Activated naive CD4-positive, alpha-beta T cell treated with anti-CD3 and anti-CD28 coated beads for 36 hours (primary cell): ENCODE measurements at regions not wholly inside any gene's neighbourhood (a gene's known extent, or its start where the extent isn't known, plus 50 kb on each side); places are given as distances from the start of the nearest gene placed in this dataset.

Experiments used
- CTCF ChIA-PET: fragments of 350-600 bp; sonication (Branson Sonifier 250); formaldehyde crosslinking; loops from one replicate; lab custom pipeline; 2021; ENCODE audit warnings: antibody characterized with exemption; lab: Charles Lee
- DNase-seq: peaks from one replicate; pipeline ENCODE4 v3.0.0-alpha.2; 2020
- H3K27ac Mint-ChIP-seq: one replicate; pipeline ENCODE4 v1.8.0; 2021; ENCODE audit warnings: mild to moderate bottlenecking, mixed read lengths
- H3K27me3 Mint-ChIP-seq: one replicate; pipeline ENCODE4 v1.8.0; 2021; ENCODE audit warnings: low read depth, mixed read lengths
- H3K36me3 Mint-ChIP-seq: one replicate; pipeline ENCODE4 v1.8.0; 2021; ENCODE audit warnings: low read depth, mixed read lengths
- H3K4me1 Mint-ChIP-seq: one replicate; pipeline ENCODE4 v1.8.0; 2021; ENCODE audit warnings: low read depth, mixed read lengths
- H3K4me3 Mint-ChIP-seq: one replicate; pipeline ENCODE4 v1.8.0; 2021; ENCODE audit warnings: mild to moderate bottlenecking, moderate library complexity, mixed read lengths
- H3K9me3 Mint-ChIP-seq: one replicate; pipeline ENCODE4 v1.8.0; 2021; ENCODE audit warnings: mixed read lengths
- intact Hi-C: fragments of 100-400 bp; cut with micrococcal nuclease; formaldehyde crosslinking; loops from one replicate; pipeline ENCODE4 v1.15.1; 2023

- Mint-ChIP-seq H3K27ac (no peak overlapping the region), H3K27me3 (no peaks in the 10 kb centered on the region), H3K9me3 (no peaks in the 10 kb centered on the region), H3K4me1 (peaks cover 37% of the 10 kb centered on the region), H3K4me3 (no peak overlapping the region), H3K36me3 (no peaks in the 10 kb centered on the region)
- intact Hi-C loops = loop anchor here (5.0 kb wide), 2 partner anchors 50 to 70 kb away; no protein-coding TSS in a partner anchor
- DNase-seq = peak; percentile 53
- CTCF ChIA-PET = interaction anchor here (0.7 kb wide), 1 partner anchor 78 kb away, joined by 3 read pairs; no protein-coding TSS in a partner anchor
Measured at GRCh38 chr15:60077581-60078359, 73.7 kb downstream of the FOXB1 start.

- Mint-ChIP-seq H3K27me3 (no peaks in the 10 kb centered on the region), H3K4me3 (no peak overlapping the region), H3K36me3 (no peaks in the 10 kb centered on the region), H3K4me1 (peaks cover 31% of the 10 kb centered on the region), H3K27ac (no peak overlapping the region), H3K9me3 (no peaks in the 10 kb centered on the region)
- intact Hi-C loops = loop anchor here (5.0 kb wide), 2 partner anchors 48 to 72 kb away; no protein-coding TSS in a partner anchor
- CTCF ChIA-PET = no interaction called here
- DNase-seq = no peak
Measured at GRCh38 chr15:60079210-60079609, 75.1 kb downstream of the FOXB1 start.

GRCh38 chr15:60081976-60082375 is 77.9 kb downstream of the FOXB1 start:
- H3K27ac Mint-ChIP-seq = no peak overlapping the region
- intact Hi-C loops = no loop called here
- no peak for DNase-seq
- no peaks in the 10 kb centered on the region for H3K27me3 Mint-ChIP-seq
- CTCF ChIA-PET = no interaction called here
- H3K4me1 Mint-ChIP-seq = peaks cover 13% of the 10 kb centered on the region
- no peaks in the 10 kb centered on the region for H3K9me3 Mint-ChIP-seq
- no peak overlapping the region for H3K4me3 Mint-ChIP-seq
- no peaks in the 10 kb centered on the region for H3K36me3 Mint-ChIP-seq

DNA sequence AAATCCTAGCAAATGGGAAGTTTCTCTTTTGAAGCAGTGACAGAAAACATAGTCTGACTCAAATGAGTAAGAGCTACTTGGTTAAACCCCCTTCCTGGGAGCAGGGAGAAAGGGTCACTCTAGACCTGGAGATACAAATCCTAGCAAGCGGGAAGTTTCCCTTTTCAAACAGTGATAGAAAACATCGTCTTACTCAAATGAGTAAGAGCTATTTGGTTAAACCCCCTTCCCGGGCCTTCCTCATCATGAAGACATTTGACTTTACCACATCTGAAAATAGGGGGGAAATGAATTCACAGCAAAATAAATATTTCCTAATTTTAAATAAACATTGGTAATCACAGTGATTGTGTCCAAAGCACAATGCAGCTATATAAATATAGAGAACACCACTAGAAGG is 79.2 kb downstream of the FOXB1 start:
- H3K4me3 Mint-ChIP-seq = no peak overlapping the region
- H3K36me3 Mint-ChIP-seq = no peaks in the 10 kb centered on the region
- DNase-seq = no peak
- peaks cover 7% of the 10 kb centered on the region for H3K27me3 Mint-ChIP-seq
- H3K4me1 Mint-ChIP-seq = no peaks in the 10 kb centered on the region
- intact Hi-C loops = no loop called here
- CTCF ChIA-PET = no interaction called here
- H3K27ac Mint-ChIP-seq = no peak overlapping the region
- H3K9me3 Mint-ChIP-seq = no peaks in the 10 kb centered on the region

DNA sequence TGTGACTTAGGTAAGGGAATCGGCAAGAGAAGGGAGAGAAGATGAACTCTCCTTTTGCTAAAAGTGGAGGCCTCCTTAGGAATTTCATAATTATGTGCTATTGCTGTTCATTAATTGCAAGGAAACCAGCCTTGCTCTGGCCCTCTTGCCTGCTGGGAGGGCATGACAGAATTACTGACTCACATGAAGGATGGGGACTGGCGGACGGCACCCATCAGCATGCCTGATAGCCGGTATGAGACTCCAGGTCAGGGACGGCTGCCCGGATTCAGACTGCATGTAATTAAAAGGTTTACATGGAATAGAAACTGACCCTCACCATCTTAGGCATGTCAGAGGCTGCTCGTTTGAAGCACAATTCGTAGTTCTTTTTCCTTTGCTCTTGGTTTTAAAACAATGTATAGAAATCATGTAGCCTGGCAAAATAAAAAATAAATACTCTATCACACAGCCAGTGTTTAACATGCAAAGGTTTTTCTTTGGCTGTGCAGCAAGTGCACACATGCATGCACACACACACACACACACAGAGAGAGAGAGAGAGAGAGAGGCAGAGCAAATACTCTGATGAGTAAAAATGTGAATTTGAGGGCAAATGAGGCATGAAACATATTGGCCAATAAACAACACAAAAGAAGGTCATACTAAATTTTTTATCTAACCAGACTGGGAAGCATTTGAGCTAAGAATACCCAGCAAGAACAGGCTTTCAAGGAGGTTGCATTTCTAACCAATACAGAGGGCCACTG is 82.7 kb downstream of the FOXB1 start:
- Mint-ChIP-seq H3K9me3 (no peaks in the 10 kb centered on the region), H3K27me3 (peaks cover 7% of the 10 kb centered on the region), H3K4me1 (no peaks in the 10 kb centered on the region), H3K4me3 (no peak overlapping the region), H3K36me3 (no peaks in the 10 kb centered on the region), H3K27ac (no peak overlapping the region)
- intact Hi-C loops = no loop called here
- CTCF ChIA-PET = no interaction called here
- DNase-seq = no peak

DNA sequence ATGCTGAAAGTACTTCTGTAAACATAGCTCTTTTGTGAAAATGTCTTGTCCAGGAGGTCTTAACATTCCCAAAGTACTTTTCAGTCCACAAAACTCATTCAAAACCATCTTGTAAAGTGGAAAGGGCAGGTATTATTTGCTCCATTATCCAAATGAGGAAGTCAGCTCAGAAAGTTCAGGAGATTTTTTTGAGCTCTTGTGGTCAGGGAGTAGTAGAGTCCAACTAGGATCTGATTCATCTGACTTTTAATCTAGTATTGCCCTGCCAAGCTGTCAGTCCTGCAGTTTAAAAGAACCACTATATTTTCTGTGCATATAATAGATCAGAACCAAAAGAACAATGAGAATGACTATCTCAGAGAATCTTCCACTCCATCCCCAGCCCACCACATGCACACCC is 83.5 kb downstream of the FOXB1 start:
- CTCF ChIA-PET = no interaction called here
- H3K36me3 Mint-ChIP-seq = no peaks in the 10 kb centered on the region

DNA sequence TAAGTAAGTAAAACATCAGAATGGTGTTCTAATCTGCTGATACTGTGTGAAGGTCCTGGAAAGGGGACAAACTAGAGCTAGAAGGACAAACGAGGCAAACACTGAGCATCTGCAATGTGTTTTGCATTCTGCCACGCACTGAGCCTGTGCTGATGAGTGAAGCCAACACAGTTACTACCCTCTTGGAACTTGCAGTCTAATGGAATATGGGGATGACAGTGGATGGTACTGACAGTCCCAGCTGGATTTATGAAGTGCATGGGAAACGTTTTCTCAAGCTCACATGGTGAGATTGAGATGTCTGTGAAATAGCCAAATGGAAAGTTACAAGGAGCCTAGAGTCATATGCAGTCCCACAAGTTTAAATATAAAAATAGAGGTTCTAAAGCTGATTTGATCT is 86.6 kb downstream of the FOXB1 start:
- Mint-ChIP-seq H3K4me3 (no peak overlapping the region), H3K27me3 (peaks cover 7% of the 10 kb centered on the region), H3K36me3 (no peaks in the 10 kb centered on the region), H3K4me1 (no peaks in the 10 kb centered on the region), H3K9me3 (no peaks in the 10 kb centered on the region), H3K27ac (no peak overlapping the region)
- intact Hi-C loops = no loop called here
- DNase-seq = no peak
- CTCF ChIA-PET = interaction anchor here (0.6 to 1.0 kb wide), 4 partner anchors 147 to 399 kb away, joined by 3 to 4 read pairs (median 4); no protein-coding TSS in a partner anchor

More for the DNA sequence above, 83.5 kb downstream of the FOXB1 start:
- Mint-ChIP-seq H3K27me3 (peaks cover 7% of the 10 kb centered on the region), H3K27ac (no peak overlapping the region), H3K4me3 (no peak overlapping the region), H3K4me1 (no peaks in the 10 kb centered on the region), H3K9me3 (no peaks in the 10 kb centered on the region)
- intact Hi-C loops = no loop called here
- no peak for DNase-seq

- H3K27ac Mint-ChIP-seq = no peak overlapping the region
- H3K36me3 Mint-ChIP-seq = no peaks in the 10 kb centered on the region
- CTCF ChIA-PET = interaction anchor here (0.6 to 1.0 kb wide), 3 partner anchors 147 to 333 kb away, joined by 3 to 4 read pairs (median 4); no protein-coding TSS in a partner anchor
- H3K27me3 Mint-ChIP-seq = peaks cover 7% of the 10 kb centered on the region
- H3K4me1 Mint-ChIP-seq = no peaks in the 10 kb centered on the region
- no peak overlapping the region for H3K4me3 Mint-ChIP-seq
- no peaks in the 10 kb centered on the region for H3K9me3 Mint-ChIP-seq
- no peak for DNase-seq
- intact Hi-C loops = no loop called here
Measured at GRCh38 chr15:60091157-60091556, 87.0 kb downstream of the FOXB1 start.

GRCh38 chr15:60091911-60092310 is 87.8 kb downstream of the FOXB1 start:
- peaks cover 7% of the 10 kb centered on the region for H3K27me3 Mint-ChIP-seq
- H3K4me3 Mint-ChIP-seq = no peak overlapping the region
- no peak overlapping the region for H3K27ac Mint-ChIP-seq

GRCh38 chr15:60093273-60094067 is 89.4 kb downstream of the FOXB1 start:
- no peaks in the 10 kb centered on the region for H3K27me3 Mint-ChIP-seq
- no peak overlapping the region for H3K27ac Mint-ChIP-seq
- H3K36me3 Mint-ChIP-seq = no peaks in the 10 kb centered on the region
- H3K9me3 Mint-ChIP-seq = no peaks in the 10 kb centered on the region
- intact Hi-C loops = no loop called here
- CTCF ChIA-PET = no interaction called here
- H3K4me3 Mint-ChIP-seq = no peak overlapping the region
- no peak for DNase-seq
- H3K4me1 Mint-ChIP-seq = no peaks in the 10 kb centered on the region

More at GRCh38 chr15:60091911-60092310, 87.8 kb downstream of the FOXB1 start:
- CTCF ChIA-PET = no interaction called here
- Mint-ChIP-seq H3K36me3 (no peaks in the 10 kb centered on the region), H3K9me3 (no peaks in the 10 kb centered on the region), H3K4me1 (no peaks in the 10 kb centered on the region)
- DNase-seq = no peak
- intact Hi-C loops = no loop called here

- H3K4me1 Mint-ChIP-seq = no peaks in the 10 kb centered on the region
- H3K4me3 Mint-ChIP-seq = no peak overlapping the region
- H3K27ac Mint-ChIP-seq = no peak overlapping the region
- intact Hi-C loops = no loop called here
- H3K9me3 Mint-ChIP-seq = no peaks in the 10 kb centered on the region
- no peaks in the 10 kb centered on the region for H3K27me3 Mint-ChIP-seq
- DNase-seq = no peak
- H3K36me3 Mint-ChIP-seq = no peaks in the 10 kb centered on the region
- CTCF ChIA-PET = no interaction called here
Measured at GRCh38 chr15:60095711-60096110, 91.6 kb downstream of the FOXB1 start.

DNA sequence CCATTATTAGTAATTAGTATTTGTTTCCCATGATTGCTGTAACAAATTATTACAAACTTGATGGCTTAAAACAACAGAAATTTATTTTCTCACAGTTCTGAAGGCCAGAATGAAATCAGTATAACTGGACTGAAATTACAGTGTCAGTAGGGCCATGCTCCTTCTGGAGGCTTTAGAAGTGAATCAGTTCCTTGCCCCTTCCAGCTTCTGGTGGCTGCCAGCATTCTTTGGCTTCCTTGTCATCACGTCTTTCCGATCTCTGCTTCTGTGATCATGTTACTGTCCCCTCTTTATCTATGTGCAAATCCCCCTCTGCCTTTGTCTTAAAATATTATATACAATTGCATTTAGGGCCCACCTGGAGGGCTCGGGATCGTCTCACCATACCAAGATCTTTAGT is 92.0 kb downstream of the FOXB1 start:
- H3K27ac Mint-ChIP-seq = no peak overlapping the region
- intact Hi-C loops = no loop called here
- H3K4me3 Mint-ChIP-seq = no peak overlapping the region
- H3K36me3 Mint-ChIP-seq = no peaks in the 10 kb centered on the region
- no peaks in the 10 kb centered on the region for H3K9me3 Mint-ChIP-seq
- no peak for DNase-seq
- CTCF ChIA-PET = interaction anchor here (0.6 kb wide), 1 partner anchor 88 kb away, joined by 3 read pairs; no protein-coding TSS in a partner anchor
- no peaks in the 10 kb centered on the region for H3K4me1 Mint-ChIP-seq
- no peaks in the 10 kb centered on the region for H3K27me3 Mint-ChIP-seq
